ENCODE measurements at regions not wholly inside any gene's neighbourhood (a gene's known extent, or its start where the extent isn't known, plus 50 kb on each side); places are given as distances from the start of the nearest gene placed in this dataset.

DNA sequence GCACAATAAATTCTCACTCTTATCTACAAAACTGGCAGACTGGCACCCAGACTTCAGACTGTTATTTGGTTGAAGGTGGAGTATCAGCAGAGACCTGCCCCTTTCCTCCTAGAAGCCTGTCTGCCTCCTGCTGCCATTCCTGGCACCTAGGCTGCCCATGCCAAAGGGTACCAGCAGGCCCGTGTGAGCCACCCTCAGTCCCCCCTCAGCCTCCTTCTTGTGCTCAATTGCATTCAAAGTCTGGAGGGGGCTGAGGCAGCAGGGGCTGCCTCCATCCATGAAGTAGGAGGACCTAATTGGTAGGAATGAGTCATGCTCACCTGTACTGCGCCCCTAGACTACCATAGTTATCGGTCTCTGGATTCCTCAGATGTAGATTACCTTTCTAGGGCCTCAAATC lies 440.9 kb upstream of the GRM3 start:
- TF ChIP-seq, protein P1, sequence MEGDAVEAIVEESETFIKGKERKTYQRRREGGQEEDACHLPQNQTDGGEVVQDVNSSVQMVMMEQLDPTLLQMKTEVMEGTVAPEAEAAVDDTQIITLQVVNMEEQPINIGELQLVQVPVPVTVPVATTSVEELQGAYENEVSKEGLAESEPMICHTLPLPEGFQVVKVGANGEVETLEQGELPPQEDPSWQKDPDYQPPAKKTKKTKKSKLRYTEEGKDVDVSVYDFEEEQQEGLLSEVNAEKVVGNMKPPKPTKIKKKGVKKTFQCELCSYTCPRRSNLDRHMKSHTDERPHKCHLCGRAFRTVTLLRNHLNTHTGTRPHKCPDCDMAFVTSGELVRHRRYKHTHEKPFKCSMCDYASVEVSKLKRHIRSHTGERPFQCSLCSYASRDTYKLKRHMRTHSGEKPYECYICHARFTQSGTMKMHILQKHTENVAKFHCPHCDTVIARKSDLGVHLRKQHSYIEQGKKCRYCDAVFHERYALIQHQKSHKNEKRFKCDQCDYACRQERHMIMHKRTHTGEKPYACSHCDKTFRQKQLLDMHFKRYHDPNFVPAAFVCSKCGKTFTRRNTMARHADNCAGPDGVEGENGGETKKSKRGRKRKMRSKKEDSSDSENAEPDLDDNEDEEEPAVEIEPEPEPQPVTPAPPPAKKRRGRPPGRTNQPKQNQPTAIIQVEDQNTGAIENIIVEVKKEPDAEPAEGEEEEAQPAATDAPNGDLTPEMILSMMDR (conservative IDR thresholded peaks at IDR 0.05 in 1 of 2, IDR thresholded peaks at IDR 0.05 in 1 of 2; ENCODE audit: low read depth in 1 of 2, low read length in 2 of 2): no peak
- TF ChIP-seq EZH2 (IDR thresholded peaks at IDR 0.05; ENCODE audit: low read length, missing control alignments): no peak
